ENCODE measurements at regions not wholly inside any gene's neighbourhood (a gene's known extent, or its start where the extent isn't known, plus 50 kb on each side); places are given as distances from the start of the nearest gene placed in this dataset.

- TF ChIP-seq, protein P1, sequence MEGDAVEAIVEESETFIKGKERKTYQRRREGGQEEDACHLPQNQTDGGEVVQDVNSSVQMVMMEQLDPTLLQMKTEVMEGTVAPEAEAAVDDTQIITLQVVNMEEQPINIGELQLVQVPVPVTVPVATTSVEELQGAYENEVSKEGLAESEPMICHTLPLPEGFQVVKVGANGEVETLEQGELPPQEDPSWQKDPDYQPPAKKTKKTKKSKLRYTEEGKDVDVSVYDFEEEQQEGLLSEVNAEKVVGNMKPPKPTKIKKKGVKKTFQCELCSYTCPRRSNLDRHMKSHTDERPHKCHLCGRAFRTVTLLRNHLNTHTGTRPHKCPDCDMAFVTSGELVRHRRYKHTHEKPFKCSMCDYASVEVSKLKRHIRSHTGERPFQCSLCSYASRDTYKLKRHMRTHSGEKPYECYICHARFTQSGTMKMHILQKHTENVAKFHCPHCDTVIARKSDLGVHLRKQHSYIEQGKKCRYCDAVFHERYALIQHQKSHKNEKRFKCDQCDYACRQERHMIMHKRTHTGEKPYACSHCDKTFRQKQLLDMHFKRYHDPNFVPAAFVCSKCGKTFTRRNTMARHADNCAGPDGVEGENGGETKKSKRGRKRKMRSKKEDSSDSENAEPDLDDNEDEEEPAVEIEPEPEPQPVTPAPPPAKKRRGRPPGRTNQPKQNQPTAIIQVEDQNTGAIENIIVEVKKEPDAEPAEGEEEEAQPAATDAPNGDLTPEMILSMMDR (IDR thresholded peaks at IDR 0.05; ENCODE audit: insufficient read depth, low read length, poor library complexity, severe bottlenecking): no peak
- TF ChIP-seq EZH2phosphoT487 (conservative IDR thresholded peaks at IDR 0.05; ENCODE audit: low read length): no peak
Observed at GRCh38 chr13:79830426-79830825, 349.5 kb downstream of the NDFIP2 start.

Measured in SU-DHL-6 (cell line).